Brain microvascular endothelial cell (primary cell): ENCODE measurements at regions not wholly inside any gene's neighbourhood (a gene's known extent, or its start where the extent isn't known, plus 50 kb on each side); places are given as distances from the start of the nearest gene placed in this dataset.
"Not testable (repeated sequence)": the region's sequence is repeated elsewhere in the genome, so short reads cannot be mapped to it uniquely, and the experiment has no call there.

Experiments used
- DNase-seq: peaks from one replicate; pipeline ENCODE4 v3.0.0-alpha.2; 2020
- H3K27ac ChIP-seq: fragments of 250-450 bp; sonication (Bioruptor Pico); 2 replicates; pipeline ENCODE4 v1.5.1; 2020; ENCODE audit warnings: mild to moderate bottlenecking, moderate library complexity
- H3K27me3 ChIP-seq: fragments of 250-450 bp; sonication (Bioruptor Pico); replicated peaks from 2 replicates; pipeline ENCODE4 v1.5.1; 2020; ENCODE audit warnings: mild to moderate bottlenecking
- H3K36me3 ChIP-seq: fragments of 250-450 bp; sonication (Bioruptor Pico); replicated peaks from 2 replicates; pipeline ENCODE4 v1.5.1; 2020; ENCODE audit warnings: mild to moderate bottlenecking
- H3K4me3 ChIP-seq: 2 replicates; pipeline ENCODE4 v1.5.1; 2011; ENCODE audit warnings: low read depth, mild to moderate bottlenecking, control low read depth, low read length, moderate library complexity
- in situ Hi-C: cut with HindIII; loops from 2 replicates; pipeline ENCODE4 v1.10.0; 2017; ENCODE audit warnings: low sequenced_read_pairs, low pct_ligation_motif_present

GRCh38 chr2:91623739-91624138, 2932.3 kb downstream of the RPIA start:
- DNase-seq, H3K27ac ChIP-seq, in situ Hi-C loops, H3K27me3 ChIP-seq, H3K36me3 ChIP-seq, H3K4me3 ChIP-seq: not testable (repeated sequence)

DNA sequence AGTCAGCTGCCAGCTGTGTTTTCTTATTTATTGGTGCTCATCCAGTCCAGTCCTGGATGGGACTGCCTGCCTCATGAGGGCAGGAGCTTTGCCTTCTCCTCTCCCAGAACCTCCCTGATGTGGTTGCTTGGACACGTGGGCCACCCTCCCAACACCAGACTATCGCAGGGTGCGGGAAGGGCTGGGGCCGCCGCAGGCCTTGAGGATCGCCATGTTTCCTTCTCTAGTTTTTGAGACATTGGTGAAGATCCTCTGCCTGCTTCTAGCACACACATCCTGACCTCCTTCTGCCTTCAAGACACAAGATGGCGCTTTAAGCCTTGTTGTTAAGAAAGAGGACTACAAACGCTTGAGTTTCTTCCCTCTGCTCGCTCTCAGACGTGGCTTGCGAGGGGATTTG, 2937.0 kb downstream of the RPIA start:
- H3K27me3 ChIP-seq, H3K27ac ChIP-seq, H3K36me3 ChIP-seq, in situ Hi-C loops, H3K4me3 ChIP-seq, DNase-seq: not testable (repeated sequence)

GRCh38 chr2:91657193-91657592, 2965.7 kb downstream of the RPIA start:
- H3K27me3 ChIP-seq, in situ Hi-C loops, H3K27ac ChIP-seq, H3K4me3 ChIP-seq, H3K36me3 ChIP-seq: not testable (repeated sequence)
- peak; percentile 9 for DNase-seq

- H3K4me3 ChIP-seq, in situ Hi-C loops: not testable (repeated sequence)
Measured at GRCh38 chr2:91658336-91658735, 2966.9 kb downstream of the RPIA start.

DNA sequence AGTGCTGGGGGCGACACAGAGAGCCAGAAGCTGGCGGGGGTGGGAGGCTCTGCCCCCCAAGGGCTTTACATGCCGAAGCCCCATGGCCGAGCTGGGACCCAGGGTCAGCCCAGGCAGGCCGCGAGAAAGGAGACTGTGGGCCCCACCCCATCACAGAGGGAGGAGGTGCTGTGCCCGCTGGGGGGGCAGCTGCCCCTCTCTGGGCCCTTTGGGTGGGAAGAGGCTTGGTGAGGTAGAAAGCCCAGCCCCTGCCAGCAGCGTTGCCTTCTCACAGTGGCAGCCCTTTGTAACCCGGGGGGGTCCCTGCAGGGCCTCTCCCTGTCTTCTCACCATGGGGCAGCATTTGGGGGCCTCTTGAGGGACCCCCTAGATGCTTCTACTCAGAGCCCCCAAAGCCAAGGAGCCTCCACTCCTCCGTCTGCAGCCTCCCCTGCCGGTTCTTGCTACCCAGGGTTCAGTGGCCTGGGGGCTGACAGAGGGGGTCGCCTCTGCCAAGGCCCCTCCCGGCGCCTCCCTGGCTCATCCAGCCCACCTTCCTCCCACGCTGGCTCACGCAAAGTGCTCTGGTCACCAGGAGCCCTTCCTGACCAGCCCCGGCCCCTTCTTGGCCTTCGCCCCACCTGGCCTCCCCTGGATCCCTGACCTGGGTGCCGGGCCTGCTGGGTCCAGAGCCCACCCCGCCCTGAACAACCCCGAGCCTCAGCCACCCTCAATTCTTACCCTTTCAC, 2967.9 kb downstream of the RPIA start:
- H3K36me3 ChIP-seq, DNase-seq, H3K27ac ChIP-seq, H3K27me3 ChIP-seq, in situ Hi-C loops: not testable (repeated sequence)
- H3K4me3 ChIP-seq, result peak overlapping the region; percentile 48

More at GRCh38 chr2:91658336-91658735, 2966.9 kb downstream of the RPIA start:
- H3K36me3 ChIP-seq, H3K27me3 ChIP-seq, DNase-seq, H3K27ac ChIP-seq: not testable (repeated sequence)

DNA sequence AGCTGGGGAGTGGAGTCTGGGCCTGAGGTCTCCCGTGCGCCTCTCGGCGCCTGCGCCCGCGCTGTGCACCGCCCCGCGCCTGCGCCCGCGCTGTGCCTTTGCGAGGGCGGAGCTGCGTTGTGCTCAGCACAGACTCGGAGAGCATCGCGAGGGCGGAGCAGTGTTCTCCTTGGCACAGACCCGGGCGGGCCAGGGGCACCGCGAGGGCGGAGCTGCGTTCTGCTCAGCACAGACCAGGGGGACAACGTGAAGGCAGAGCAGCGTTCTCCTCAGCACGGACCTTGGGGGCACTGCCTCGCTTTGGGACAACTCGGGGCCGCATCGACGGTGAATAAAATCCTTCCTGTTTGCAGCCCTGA, 2968.4 kb downstream of the RPIA start:
- H3K27me3 ChIP-seq, in situ Hi-C loops, H3K27ac ChIP-seq, H3K36me3 ChIP-seq: not testable (repeated sequence)
- peak overlapping the region; percentile 44 for H3K4me3 ChIP-seq
- peak; percentile 9 for DNase-seq

GRCh38 chr2:91667341-91667740, 2975.9 kb downstream of the RPIA start:
- H3K4me3 ChIP-seq, H3K36me3 ChIP-seq, H3K27me3 ChIP-seq, H3K27ac ChIP-seq, in situ Hi-C loops, DNase-seq: not testable (repeated sequence)

GRCh38 chr2:91685541-91685940, 2994.1 kb downstream of the RPIA start:
- H3K27ac ChIP-seq, in situ Hi-C loops, H3K27me3 ChIP-seq, H3K36me3 ChIP-seq, H3K4me3 ChIP-seq, DNase-seq: not testable (repeated sequence)

GRCh38 chr2:91686046-91686445, 2994.6 kb downstream of the RPIA start:
- H3K27me3 ChIP-seq, H3K4me3 ChIP-seq, H3K36me3 ChIP-seq, in situ Hi-C loops, DNase-seq, H3K27ac ChIP-seq: not testable (repeated sequence)
